Activated CD4-positive, alpha-beta T cell treated with anti-CD3 and anti-CD28 coated beads, Interleukin-2, amount 10 ng/mL, durations not matched to agents 24 days and 14 days (primary cell): ENCODE measurements at regions not wholly inside any gene's neighbourhood (a gene's known extent, or its start where the extent isn't known, plus 50 kb on each side); places are given as distances from the start of the nearest gene placed in this dataset.

Experiments
- DNase-seq: peaks from one replicate; pipeline ENCODE4 v3.0.0; 2022
- H3K27ac Mint-ChIP-seq: one replicate; pipeline ENCODE4 v1.8.0; 2022; ENCODE audit warnings: mild to moderate bottlenecking, mixed read lengths
- H3K27me3 Mint-ChIP-seq: one replicate; pipeline ENCODE4 v1.8.0; 2022; ENCODE audit warnings: mixed read lengths
- H3K36me3 Mint-ChIP-seq: one replicate; pipeline ENCODE4 v1.8.0; 2022; ENCODE audit warnings: low read depth, mild to moderate bottlenecking, mixed read lengths
- H3K4me1 Mint-ChIP-seq: one replicate; pipeline ENCODE4 v1.8.0; 2021; ENCODE audit warnings: mixed read lengths
- H3K4me3 Mint-ChIP-seq: one replicate; pipeline ENCODE4 v1.8.0; 2022; ENCODE audit warnings: mild to moderate bottlenecking, moderate library complexity, mixed read lengths
- H3K9me3 Mint-ChIP-seq: one replicate; pipeline ENCODE4 v1.8.0; 2021; ENCODE audit warnings: mixed read lengths
- intact Hi-C: fragments of 100-400 bp; cut with micrococcal nuclease; formaldehyde crosslinking; loops from one replicate; pipeline ENCODE4 v1.15.1; 2023

DNA sequence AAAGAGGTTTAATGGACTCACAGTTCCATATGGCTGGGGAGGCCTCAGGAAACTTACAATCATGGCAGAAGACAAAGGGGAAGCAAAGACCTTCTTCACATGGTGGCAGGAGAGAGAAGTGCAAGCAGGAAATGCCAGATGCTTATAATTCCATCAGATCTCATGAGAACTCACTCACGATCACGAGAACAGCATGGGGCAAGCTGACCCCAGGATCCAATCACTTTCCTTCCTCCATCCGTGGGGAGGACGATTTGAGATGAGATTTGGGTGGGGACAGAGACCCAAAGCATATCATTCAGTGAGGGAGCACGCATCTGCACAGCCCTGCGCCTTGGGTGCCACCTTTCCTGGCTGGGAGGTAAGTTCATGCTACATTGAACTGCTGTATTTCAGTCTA lies 234.1 kb upstream of the ATP10A start:
- Mint-ChIP-seq H3K27me3 (peaks cover 8% of the 10 kb centered on the region), H3K4me3 (no peak overlapping the region), H3K36me3 (no peaks in the 10 kb centered on the region), H3K9me3 (no peaks in the 10 kb centered on the region), H3K27ac (no peak overlapping the region), H3K4me1 (no peaks in the 10 kb centered on the region)
- DNase-seq, result no peak
- intact Hi-C loops, result no loop called here

DNA sequence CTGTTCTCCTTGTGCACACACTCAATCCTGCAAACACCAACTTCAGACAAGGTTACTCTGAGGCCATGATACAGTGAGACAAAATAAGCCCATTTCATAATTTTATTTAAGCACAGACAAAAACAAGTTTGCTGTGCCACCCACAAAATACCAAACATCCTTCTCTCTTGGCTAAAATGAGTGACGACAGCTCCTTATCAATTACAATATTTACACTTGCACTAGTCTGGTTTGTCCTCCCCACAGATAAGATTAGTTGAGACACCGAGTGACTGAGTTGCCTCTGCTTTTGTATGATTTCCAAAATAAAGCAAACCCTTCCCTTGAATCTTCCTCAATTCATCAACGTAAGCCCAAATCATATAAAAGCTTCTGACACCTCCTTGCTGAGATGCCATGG lies 233.5 kb upstream of the ATP10A start:
- Mint-ChIP-seq H3K27ac (no peak overlapping the region), H3K36me3 (no peaks in the 10 kb centered on the region), H3K4me3 (no peak overlapping the region), H3K4me1 (no peaks in the 10 kb centered on the region), H3K9me3 (no peaks in the 10 kb centered on the region), H3K27me3 (peaks cover 8% of the 10 kb centered on the region)
- DNase-seq, result no peak
- intact Hi-C loops, result no loop called here

DNA sequence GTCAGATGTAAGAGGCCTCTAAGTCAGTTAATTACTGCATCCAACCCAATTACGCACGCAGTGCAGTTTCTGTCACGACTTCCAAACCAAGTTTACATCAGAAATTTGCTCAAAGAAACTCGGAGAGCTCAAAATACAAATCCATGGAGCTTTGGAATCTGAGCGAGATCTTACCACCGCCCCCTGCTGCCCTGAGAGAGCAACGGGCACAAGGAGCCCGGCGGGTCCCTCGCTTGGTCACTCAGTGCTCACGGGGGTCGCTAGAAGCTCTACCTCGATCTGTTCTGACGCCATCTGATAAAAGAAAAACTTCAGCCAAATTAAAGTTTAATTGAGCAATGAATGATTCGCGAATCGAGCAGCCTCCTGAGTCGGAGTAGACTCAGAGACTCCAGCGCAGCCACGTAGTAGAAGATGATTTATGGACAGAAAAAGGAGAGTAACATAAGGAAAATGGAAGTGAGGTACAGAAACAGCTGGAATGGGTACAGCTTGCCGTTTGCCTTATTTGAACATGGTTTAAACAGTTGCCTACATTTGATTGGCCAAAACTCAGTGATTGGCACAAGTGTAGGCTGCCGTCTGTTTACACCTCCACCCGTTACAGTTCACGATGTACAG lies 232.7 kb upstream of the ATP10A start:
- H3K4me3 Mint-ChIP-seq, result no peak overlapping the region
- intact Hi-C loops, result no loop called here
- H3K27me3 Mint-ChIP-seq, result peaks cover 8% of the 10 kb centered on the region
- DNase-seq, result no peak
- no peaks in the 10 kb centered on the region for H3K36me3 Mint-ChIP-seq
- no peaks in the 10 kb centered on the region for H3K9me3 Mint-ChIP-seq
- H3K4me1 Mint-ChIP-seq, result no peaks in the 10 kb centered on the region
- H3K27ac Mint-ChIP-seq, result no peak overlapping the region

DNA sequence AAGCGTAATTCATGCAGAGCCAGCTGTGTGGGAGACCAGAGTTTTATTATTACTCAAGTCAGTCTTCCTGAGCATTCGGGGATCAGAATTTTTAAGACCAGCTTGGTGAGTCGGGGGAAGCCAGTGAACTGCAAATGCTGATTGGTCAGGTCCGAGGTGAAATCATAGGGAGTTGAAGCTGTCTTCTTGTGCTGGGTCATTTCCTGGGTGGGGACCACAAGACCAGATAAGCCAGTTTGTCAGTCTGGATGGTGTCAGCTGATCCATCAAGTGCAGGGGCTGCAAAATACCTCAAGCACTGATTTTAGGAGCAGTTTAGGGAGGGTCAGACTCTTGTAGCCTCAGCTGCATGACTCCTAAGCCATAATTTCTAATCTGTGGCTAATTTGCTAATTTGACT lies 228.1 kb upstream of the ATP10A start:
- intact Hi-C loops, result no loop called here
- Mint-ChIP-seq H3K27ac (no peak overlapping the region), H3K4me3 (no peak overlapping the region), H3K36me3 (no peaks in the 10 kb centered on the region), H3K9me3 (no peaks in the 10 kb centered on the region), H3K4me1 (no peaks in the 10 kb centered on the region), H3K27me3 (peaks cover 5% of the 10 kb centered on the region)
- DNase-seq, result no peak

DNA sequence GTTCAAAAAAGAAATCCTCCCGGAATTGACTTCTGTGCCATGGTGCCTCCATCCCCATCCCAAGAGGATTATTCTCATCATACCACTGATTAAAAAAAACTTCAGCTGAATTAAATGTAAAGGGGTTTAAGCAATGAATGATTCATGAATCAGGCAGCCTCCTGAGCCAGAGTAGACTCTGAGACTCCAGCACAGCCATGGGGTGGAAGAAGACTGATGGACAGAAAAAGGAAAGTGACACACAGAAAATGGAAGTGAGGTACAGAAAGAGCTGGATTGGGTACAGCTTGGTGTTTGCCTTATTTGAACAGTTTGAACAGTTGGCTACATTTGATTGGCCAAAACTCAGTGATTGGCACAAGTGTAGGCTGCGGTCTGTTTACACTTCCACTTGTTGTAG lies 224.8 kb upstream of the ATP10A start:
- H3K27ac Mint-ChIP-seq, result no peak overlapping the region
- H3K4me1 Mint-ChIP-seq, result peaks cover 5% of the 10 kb centered on the region
- no peak overlapping the region for H3K4me3 Mint-ChIP-seq
- no peaks in the 10 kb centered on the region for H3K27me3 Mint-ChIP-seq
- no peak for DNase-seq
- H3K9me3 Mint-ChIP-seq, result no peaks in the 10 kb centered on the region
- no peaks in the 10 kb centered on the region for H3K36me3 Mint-ChIP-seq
- intact Hi-C loops, result loop anchor here (10.0 kb wide), 1 partner anchor 153 kb away; no protein-coding TSS in a partner anchor

DNA sequence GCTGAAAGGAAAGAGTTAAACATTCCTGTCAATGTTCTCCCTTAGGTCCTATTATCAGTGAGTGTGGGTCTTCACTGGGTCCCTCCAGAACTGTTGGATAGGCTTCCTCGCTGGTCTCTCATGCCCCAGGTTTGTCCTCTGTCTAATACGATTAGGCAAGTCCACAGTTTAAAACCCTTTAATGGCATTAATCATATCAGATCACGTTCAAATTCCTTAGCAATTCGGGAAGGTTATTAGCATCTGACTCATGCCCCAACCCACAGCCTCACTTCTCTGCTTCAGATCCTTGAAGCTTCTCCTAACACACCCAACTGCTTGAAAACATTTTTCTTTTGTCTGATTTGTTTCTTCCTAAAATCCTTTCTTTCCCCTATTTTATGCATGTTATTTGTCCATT lies 224.3 kb upstream of the ATP10A start:
- Mint-ChIP-seq H3K4me1 (peaks cover 7% of the 10 kb centered on the region), H3K27me3 (no peaks in the 10 kb centered on the region), H3K9me3 (no peaks in the 10 kb centered on the region), H3K36me3 (no peaks in the 10 kb centered on the region), H3K4me3 (no peak overlapping the region), H3K27ac (no peak overlapping the region)
- intact Hi-C loops, result loop anchor here (10.0 kb wide), 1 partner anchor 153 kb away; no protein-coding TSS in a partner anchor
- no peak for DNase-seq

DNA sequence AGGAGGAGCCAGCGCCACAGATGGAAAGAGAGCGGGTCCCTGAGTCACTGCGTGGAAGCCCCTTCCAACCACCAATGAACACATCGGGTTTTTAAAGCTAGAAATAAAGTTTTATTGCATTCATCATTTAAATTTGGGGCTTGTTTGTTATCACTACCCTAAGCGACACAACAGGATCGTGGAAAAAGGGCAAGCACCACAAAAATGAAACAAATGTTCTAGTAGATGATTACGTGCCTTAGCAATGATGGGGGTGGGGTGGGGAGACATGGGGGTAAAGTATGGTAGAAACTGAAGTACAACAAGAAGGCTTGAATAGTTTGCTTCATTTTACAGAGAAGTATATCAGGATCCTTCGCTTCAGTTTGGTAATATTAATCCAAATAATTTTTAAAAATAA lies 221.6 kb upstream of the ATP10A start:
- intact Hi-C loops, result loop anchor here (5.0 to 10.0 kb wide), 3 partner anchors 150 to 647 kb away; partner anchors contain the start of gene UBE3A
- no peak for DNase-seq
- H3K4me1 Mint-ChIP-seq, result peaks cover 18% of the 10 kb centered on the region
- no peak overlapping the region for H3K4me3 Mint-ChIP-seq
- peaks cover 5% of the 10 kb centered on the region for H3K9me3 Mint-ChIP-seq
- H3K27me3 Mint-ChIP-seq, result peaks cover 9% of the 10 kb centered on the region
- no peak overlapping the region for H3K27ac Mint-ChIP-seq
- H3K36me3 Mint-ChIP-seq, result peaks cover 3% of the 10 kb centered on the region

DNA sequence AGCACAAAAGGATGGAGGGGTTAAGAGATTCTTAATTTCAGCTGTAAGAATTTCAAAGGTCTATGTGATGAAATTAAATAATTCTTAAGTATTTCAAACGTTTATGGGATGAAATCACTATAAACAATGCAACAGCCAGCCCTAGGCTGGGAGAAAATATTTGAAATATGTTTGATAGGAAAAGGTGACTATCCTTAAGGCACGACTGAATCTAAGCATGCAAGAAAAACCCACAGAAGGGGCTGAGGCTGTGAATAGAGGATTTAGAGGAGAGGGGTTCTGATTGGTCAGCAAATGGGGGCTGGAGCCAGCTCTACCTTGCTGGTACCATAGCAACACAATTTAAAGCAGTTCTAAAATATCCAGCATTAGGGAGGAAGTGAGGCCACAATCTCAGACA lies 220.8 kb upstream of the ATP10A start:
- H3K27ac Mint-ChIP-seq, result no peak overlapping the region
- H3K9me3 Mint-ChIP-seq, result peaks cover 10% of the 10 kb centered on the region
- no peak overlapping the region for H3K4me3 Mint-ChIP-seq
- H3K27me3 Mint-ChIP-seq, result peaks cover 11% of the 10 kb centered on the region
- intact Hi-C loops, result loop anchor here (5.0 to 10.0 kb wide), 3 partner anchors 149 to 647 kb away; partner anchors contain the start of gene UBE3A
- H3K4me1 Mint-ChIP-seq, result peaks cover 18% of the 10 kb centered on the region
- DNase-seq, result no peak
- peaks cover 3% of the 10 kb centered on the region for H3K36me3 Mint-ChIP-seq

DNA sequence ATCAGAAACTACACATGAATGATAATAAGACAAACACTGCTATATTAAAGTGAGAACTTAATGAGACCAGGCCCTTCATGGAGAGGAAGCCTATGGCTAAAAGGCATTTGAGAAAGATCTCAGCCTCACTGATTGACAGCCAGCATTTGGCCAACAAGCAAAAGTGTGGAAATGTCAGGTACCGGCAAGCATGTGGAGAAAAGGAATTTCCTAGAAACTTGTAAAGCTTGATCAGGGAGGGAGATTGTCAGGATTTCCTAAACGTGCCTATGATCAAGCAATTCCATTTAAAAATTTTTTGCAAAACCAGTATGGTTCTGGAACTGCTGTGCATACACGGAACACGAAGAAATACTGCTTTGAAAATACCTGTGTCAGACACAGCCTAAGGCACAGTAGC lies 220.3 kb upstream of the ATP10A start:
- peaks cover 18% of the 10 kb centered on the region for H3K4me1 Mint-ChIP-seq
- peak overlapping the region; percentile 89 for H3K27ac Mint-ChIP-seq
- intact Hi-C loops, result loop anchor here (5.0 to 10.0 kb wide), 3 partner anchors 149 to 646 kb away; partner anchors contain the start of gene UBE3A
- H3K9me3 Mint-ChIP-seq, result peaks cover 12% of the 10 kb centered on the region
- peaks cover 11% of the 10 kb centered on the region for H3K27me3 Mint-ChIP-seq
- H3K36me3 Mint-ChIP-seq, result peaks cover 3% of the 10 kb centered on the region
- peak overlapping the region; percentile 86 for H3K4me3 Mint-ChIP-seq
- DNase-seq, result no peak

DNA sequence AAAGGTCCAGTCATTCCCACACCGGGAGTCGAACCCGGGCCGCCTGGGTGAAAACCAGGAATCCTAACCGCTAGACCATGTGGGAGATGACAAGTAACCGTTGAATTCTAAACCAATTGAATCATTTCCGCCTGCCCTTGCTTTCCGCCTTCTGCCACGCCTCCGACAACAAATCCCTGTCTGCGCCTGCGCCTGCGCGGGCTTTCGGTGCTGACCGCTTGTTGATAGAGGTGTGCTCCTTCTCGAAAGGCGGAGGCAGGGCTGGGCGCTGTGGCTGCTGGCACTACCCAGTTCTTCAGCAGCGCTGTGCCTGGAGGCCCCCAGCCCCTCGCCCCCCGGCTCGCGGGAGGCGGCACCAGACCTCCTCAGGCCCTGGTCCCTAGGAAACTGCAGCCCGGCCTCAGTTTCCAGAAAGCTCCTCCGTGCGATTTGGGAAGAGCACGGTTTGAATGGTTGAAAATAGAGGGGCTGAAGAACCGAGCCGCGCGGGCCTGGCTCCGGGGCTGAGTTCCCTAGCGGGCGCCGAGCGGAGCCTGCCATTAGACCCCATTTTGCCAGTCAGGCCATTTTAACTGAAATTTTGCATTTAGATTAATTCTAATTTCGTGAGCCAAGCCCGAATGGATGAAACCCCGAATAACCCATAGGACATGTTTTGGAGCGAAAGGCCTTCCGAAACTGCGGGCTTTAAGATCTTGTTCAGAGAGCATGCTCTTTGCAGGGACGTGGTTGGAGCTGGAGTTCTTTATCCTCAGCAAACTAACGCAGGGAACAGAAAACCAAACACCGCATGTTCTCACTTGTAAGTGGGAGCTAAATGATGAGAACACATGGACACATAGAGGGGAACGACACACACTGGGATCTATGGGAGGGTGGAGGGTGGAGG lies 219.3 kb upstream of the ATP10A start:
- Mint-ChIP-seq H3K9me3 (peaks cover 18% of the 10 kb centered on the region), H3K27ac (peak overlapping the region; percentile 89), H3K36me3 (peaks cover 3% of the 10 kb centered on the region), H3K4me1 (peaks cover 18% of the 10 kb centered on the region), H3K4me3 (peak overlapping the region; percentile 86), H3K27me3 (peaks cover 11% of the 10 kb centered on the region)
- DNase-seq, result peak; percentile 98
- intact Hi-C loops, result loop anchor here (1.0 to 10.0 kb wide), 4 partner anchors 148 to 645 kb away; partner anchors contain the start of gene UBE3A

DNA sequence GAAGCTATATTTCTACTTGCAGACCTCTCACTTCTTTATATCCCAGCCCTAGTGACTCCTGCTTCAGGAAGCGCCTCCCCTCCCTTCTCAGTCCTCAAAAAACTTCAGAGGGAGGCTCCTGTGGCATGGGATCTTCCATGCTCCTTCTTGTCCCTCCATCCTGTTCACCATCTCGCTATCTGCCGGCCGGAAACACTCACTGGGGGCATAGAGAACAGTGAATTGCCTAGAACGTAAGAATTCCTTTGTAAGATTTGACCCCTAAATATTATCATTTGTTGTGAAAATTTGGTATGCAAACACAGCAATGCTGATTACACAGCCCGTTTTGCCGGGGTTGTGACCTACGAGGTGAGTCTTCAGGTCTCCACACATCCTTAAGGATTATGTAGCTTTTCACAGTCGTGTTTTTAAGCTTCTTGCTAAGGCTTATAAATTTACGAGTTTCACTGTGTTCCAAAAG lies 218.7 kb upstream of the ATP10A start:
- peak overlapping the region; percentile 86 for H3K4me3 Mint-ChIP-seq

DNA sequence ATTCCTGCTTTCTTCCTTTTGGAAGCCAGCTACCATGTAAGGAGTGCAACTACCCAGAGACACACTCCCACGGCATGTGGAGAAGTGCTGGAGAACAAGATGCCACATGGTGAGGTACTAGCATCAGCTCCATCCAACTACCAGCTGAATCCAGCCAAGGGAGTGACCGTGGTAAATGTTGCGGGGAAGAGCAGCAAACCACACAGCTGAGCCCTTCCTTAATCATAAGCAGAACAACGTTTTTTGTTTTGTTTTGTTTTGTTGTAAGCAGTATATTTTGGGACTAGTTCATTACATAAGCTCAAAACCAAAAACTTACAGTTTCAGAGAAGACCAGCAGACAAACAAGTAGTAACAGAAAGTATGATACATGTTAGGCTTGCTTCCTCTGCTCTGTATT lies 212.6 kb upstream of the ATP10A start:
- Mint-ChIP-seq H3K9me3 (peaks cover 16% of the 10 kb centered on the region), H3K27me3 (peaks cover 3% of the 10 kb centered on the region), H3K4me3 (no peak overlapping the region), H3K4me1 (peaks cover 4% of the 10 kb centered on the region), H3K27ac (no peak overlapping the region), H3K36me3 (no peaks in the 10 kb centered on the region)
- DNase-seq, result no peak
- intact Hi-C loops, result no loop called here

More for the DNA sequence above, 218.7 kb upstream of the ATP10A start:
- H3K36me3 Mint-ChIP-seq, result peaks cover 3% of the 10 kb centered on the region
- peaks cover 18% of the 10 kb centered on the region for H3K9me3 Mint-ChIP-seq
- intact Hi-C loops, result loop anchor here (1.0 to 10.0 kb wide), 4 partner anchors 147 to 644 kb away; partner anchors contain the start of gene UBE3A
- H3K27me3 Mint-ChIP-seq, result peaks cover 11% of the 10 kb centered on the region
- H3K27ac Mint-ChIP-seq, result peak overlapping the region; percentile 89
- DNase-seq, result peak; percentile 65
- H3K4me1 Mint-ChIP-seq, result peaks cover 18% of the 10 kb centered on the region

DNA sequence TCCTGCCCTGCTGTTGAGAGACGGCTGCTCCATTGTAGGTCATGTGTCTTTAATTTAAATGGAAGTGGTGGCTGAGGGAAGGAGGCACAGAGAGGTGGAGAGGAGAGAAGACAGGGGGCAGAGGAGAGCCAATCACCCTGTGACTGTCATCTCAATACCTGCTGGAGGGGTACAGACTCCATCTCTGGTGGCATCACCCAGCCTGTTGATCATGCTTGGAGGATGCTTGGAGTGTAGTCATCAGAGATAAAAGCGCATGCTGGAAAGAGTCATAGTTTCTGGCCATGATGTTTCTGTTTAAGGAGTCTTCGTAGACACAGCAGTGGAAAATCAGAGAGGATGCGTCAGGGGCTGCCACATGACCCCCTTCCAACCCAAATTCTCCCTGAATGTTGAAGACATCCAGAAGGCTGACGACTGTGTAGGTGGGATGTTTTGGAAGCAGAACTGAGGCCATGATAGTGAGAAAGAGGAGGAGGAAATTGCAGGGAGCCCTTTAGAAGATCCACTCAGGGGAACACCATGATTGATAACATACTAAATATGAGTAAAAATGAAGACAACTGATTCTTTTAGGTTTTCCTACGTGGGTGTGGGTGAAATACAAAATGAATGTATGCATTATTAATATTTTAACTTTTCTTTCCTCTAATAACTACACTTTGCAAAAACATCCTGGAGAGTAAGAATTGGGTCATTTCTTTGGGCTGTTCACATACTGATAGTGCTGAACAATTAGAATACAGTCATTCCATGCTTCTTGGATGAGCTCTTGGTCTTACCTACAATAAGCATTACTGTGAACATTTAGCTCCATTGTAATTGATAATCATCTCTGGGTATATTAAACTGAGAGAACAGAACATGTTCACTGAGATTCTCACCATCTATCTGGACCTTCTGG lies 210.6 kb upstream of the ATP10A start:
- intact Hi-C loops, result no loop called here
- Mint-ChIP-seq H3K4me3 (no peak overlapping the region), H3K36me3 (no peaks in the 10 kb centered on the region), H3K9me3 (peaks cover 11% of the 10 kb centered on the region), H3K27me3 (peaks cover under 1% of the 10 kb centered on the region), H3K27ac (peak overlapping the region; percentile 81), H3K4me1 (peaks cover 4% of the 10 kb centered on the region)
- no peak for DNase-seq
